22Rv1 (cell line): ENCODE measurements at regions not wholly inside any gene's neighbourhood (a gene's known extent, or its start where the extent isn't known, plus 50 kb on each side); places are given as distances from the start of the nearest gene placed in this dataset.
"Not testable (repeated sequence)": the region's sequence is repeated elsewhere in the genome, so short reads cannot be mapped to it uniquely, and the experiment has no call there.

Experiments
- H3K27ac ChIP-seq: fragments of 450-650 bp; 2 replicates; pipeline ENCODE4 v1.5.1; 2017
- ZFX ChIP-seq: fragments of 450-650 bp; IDR thresholded peaks from 2 replicates; pipeline ENCODE4 v1.6.1; 2017; ENCODE audit warnings: antibody characterized with exemption, borderline replicate concordance
- TF ChIP-seq, protein P1 (sequence below): fragments of 450-650 bp; IDR thresholded peaks from 2 replicates; pipeline ENCODE4 v1.5.1; 2017; ENCODE audit warnings: mild to moderate bottlenecking

DNA sequence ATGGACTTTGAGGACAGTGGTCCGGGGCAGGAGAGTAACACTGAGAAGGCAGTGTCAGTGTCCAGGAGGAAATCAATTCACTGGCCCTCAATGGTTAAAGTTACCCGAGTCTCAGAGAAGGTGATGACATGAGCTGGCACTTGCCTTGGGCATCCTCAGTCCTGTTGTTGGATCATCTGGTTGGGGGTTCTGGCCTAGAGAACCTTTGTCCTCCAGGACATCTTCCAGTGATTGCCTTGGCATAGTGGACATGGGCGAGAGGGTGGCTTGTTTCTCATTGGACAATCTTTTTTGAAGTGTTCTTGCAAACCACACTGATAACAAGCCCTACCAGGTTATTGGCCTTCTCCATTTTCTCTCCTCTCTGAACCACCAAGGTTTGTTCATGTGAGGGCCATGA, 83.4 kb upstream of the TERB2 start:
- TF ChIP-seq, protein P1, sequence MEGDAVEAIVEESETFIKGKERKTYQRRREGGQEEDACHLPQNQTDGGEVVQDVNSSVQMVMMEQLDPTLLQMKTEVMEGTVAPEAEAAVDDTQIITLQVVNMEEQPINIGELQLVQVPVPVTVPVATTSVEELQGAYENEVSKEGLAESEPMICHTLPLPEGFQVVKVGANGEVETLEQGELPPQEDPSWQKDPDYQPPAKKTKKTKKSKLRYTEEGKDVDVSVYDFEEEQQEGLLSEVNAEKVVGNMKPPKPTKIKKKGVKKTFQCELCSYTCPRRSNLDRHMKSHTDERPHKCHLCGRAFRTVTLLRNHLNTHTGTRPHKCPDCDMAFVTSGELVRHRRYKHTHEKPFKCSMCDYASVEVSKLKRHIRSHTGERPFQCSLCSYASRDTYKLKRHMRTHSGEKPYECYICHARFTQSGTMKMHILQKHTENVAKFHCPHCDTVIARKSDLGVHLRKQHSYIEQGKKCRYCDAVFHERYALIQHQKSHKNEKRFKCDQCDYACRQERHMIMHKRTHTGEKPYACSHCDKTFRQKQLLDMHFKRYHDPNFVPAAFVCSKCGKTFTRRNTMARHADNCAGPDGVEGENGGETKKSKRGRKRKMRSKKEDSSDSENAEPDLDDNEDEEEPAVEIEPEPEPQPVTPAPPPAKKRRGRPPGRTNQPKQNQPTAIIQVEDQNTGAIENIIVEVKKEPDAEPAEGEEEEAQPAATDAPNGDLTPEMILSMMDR = no peak
- no peak for TF ChIP-seq ZFX
- H3K27ac ChIP-seq = no peak overlapping the region

DNA sequence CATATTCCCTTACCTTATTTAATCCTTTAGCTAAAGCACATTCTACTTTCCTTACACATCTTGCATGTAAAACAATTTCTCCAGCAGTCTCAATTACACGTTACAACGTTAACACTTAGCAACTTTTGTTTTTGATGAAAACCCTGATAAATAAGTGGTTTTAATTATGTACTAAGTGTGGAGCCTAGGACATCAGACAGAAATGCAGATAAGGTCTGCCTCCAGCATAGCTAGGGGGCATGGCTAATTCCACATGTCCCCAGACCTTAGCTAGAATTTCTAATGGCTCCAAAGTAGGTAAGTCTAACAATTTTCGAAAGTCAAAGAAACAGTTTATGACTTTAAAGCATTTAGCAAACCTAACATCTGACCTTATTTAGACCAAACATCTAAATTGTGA, 77.4 kb upstream of the TERB2 start:
- TF ChIP-seq ZFX = no peak
- TF ChIP-seq, protein P1 = no peak
- H3K27ac ChIP-seq = no peak overlapping the region

DNA sequence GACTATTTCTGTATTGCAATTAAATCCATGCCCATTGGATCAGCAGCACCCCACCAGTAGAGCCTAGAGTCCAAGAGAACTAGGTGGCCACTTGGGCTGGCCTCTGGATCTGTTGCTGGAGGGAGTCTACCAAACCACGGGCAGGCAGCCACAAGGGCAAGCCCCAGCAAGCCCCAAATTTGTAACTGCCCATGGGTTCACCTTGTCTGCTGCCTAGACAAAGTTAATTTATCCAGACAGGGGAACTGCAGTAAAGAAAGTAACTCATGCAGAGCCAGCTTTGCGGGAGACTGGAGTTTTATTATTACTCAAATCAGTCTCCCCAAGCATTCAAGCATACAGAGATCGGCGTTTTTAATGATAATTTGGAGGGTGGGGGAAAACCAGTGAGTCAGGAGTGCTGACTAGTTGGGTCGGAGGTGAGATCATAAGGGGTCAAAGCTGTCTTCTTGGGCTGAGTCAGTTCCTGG, 74.0 kb upstream of the TERB2 start:
- TF ChIP-seq ZFX = no peak
- TF ChIP-seq, protein P1 = no peak
- no peak overlapping the region for H3K27ac ChIP-seq

- TF ChIP-seq, protein P1 = no peak
- TF ChIP-seq ZFX = no peak
- H3K27ac ChIP-seq = no peak overlapping the region
These were observed 73.1 kb upstream of the TERB2 start for GRCh38 chr15:44883199-44883877.

DNA sequence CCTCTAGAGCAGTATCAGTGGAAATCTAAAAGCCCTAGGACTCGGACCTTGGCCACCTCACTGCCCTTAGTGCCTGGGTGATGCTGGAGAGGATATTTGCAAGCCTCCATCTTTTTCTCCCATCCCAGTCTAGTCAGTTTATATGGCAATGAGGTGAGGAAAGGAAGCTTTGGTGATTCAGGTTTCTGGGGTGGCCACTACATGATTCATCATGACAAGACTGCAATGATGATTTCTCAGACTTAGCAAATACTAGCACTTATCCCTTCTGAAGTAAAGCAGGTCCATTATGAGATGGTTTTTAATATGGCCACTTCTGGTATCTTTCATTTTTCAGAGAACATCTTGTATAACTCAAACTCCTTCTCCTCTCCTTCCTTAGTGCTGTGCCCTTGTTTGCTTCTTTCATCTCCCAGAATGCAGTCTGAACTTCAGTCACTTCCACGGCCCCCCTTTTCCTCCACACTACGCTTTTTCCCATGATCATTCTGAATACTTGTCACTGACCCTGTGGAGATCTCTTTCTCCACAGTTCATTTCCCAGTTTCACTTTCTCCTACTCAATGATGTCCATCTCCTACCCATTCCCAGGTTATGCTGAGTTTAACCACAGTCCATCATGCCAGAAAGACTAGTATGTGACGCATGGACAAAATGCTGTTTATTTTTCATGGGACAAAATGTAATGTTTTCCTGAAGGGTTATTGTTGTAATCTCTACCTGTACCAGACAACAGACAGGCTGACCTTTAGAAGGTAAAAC, 57.4 kb upstream of the TERB2 start:
- H3K27ac ChIP-seq = not testable (repeated sequence)

GRCh38 chr15:44899775-44900174, 56.7 kb upstream of the TERB2 start:
- H3K27ac ChIP-seq = not testable (repeated sequence)

DNA sequence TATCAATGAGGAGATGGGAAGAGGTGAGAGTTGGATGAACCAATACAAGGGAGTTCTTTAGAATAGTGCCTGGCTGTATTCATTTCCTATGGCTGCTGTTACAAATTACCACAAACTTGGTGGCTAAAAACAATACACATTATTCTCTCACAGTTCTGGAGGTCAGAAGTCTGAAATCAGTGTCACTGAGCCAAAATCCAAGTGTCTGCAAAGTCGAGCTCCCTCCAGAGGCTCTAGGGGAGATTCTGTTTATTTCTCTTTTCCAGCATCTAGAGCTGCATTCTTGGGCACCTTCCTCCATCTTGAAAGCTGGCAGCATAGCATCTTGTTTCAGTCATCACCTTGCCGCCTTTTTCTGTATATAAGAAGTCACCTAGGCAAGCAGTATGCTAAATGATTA, 55.7 kb upstream of the TERB2 start:
- not testable (repeated sequence) for H3K27ac ChIP-seq

DNA sequence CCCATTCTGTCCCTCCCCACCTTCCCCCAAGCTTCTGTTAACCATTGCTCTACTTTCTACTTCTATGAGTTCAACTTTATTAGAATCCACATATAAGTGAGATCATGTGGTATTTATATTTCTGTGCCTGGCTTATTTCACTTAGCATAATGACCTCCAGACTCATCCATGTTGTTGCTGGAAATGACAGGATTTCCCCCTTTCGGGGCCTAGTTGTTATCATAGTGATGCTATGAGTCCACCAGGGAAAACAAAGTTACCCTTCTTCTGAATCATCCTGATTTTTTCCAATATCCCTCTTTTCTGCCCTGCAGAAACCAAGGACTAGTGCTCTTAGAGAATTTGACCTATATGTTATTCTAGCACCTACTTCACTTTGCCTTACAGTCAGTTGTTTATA, 53.2 kb upstream of the TERB2 start:
- not testable (repeated sequence) for H3K27ac ChIP-seq

GRCh38 chr15:44904651-44905340, 51.7 kb upstream of the TERB2 start:
- H3K27ac ChIP-seq = not testable (repeated sequence)
